K562 (cell line): ENCODE measurements at regions not wholly inside any gene's neighbourhood (a gene's known extent, or its start where the extent isn't known, plus 50 kb on each side); places are given as distances from the start of the nearest gene placed in this dataset.

Source experiments
- ATAC-seq: fragments of 200-7000 bp; cut with Tn5 transposase; 3 replicates; pipeline ENCODE4 v1.9.1; 2020; ENCODE audit warnings: moderate library complexity
- BruUV-seq: library from RNA; stranded (reverse); fragments of 400-500 nt; replicated peaks from 2 replicates; lab custom pipeline; 2021; lab: Mats Ljungman, UMichigan
- CTCF ChIA-PET: fragments of 300-600 bp; formaldehyde crosslinking; extraction: SDS; loops from one replicate; lab custom pipeline; 2021; ENCODE audit warnings: low intra/inter-chr PET ratio; lab: Yijun Ruan, JAX
- POLR2A ChIA-PET: fragments of 300-600, 350-650 bp; sonication (Branson Sonifier 250); formaldehyde crosslinking; extraction: SDS; loops from one replicate; lab custom pipeline; 2021; ENCODE audit warnings: antibody characterized with exemption, inconsistent platforms; lab: Yijun Ruan, JAX
- DNase-seq, 4 experiments: peaks; one replicate each; pipeline versions ENCODE4 v3.0.0 to v3.0.0-alpha.2; 2011 to 2018; ENCODE audit warnings: low spot score in 3 of 4, mixed read lengths in 3 of 4; ENCODE audit errors: extremely low read depth in 1 of 4
- FAIRE-seq: peaks from 2 replicates; lab custom pipeline; 2011; peaks lifted over from hg19 to GRCh38; lab: Jason Lieb, UNC
- H2AFZ ChIP-seq: 2 replicates; pipeline ENCODE4 v1.6.0; 2011; ENCODE audit warnings: low read depth, low read length, control low read depth, inconsistent platforms
- H3K27ac ChIP-seq: fragments of 200-600 bp; 3 replicates; pipeline ENCODE4 v1.8.0; 2011; ENCODE audit warnings: low read depth, mild to moderate bottlenecking, control low read depth, inconsistent platforms, low read length, moderate library complexity, mixed read lengths; ENCODE audit errors: extremely low read depth
- H3K27me3 ChIP-seq, 2 experiments: fragments of 300-600 bp in 1 of 2; 2 replicates in 1 of 2; 3 replicates in 1 of 2; pipeline versions ENCODE4 v1.6.0 to v1.8.0; 2011; ENCODE audit warnings: inconsistent platforms in 2 of 2, low read length in 2 of 2, mild to moderate bottlenecking in 1 of 2, mixed read lengths in 1 of 2, moderate library complexity in 1 of 2; ENCODE audit not compliant: control insufficient read depth in 2 of 2, insufficient read depth in 2 of 2
- H3K36me3 ChIP-seq: fragments of 300-600 bp; 3 replicates; pipeline ENCODE4 v1.8.0; 2011; ENCODE audit warnings: mild to moderate bottlenecking, low read length, inconsistent platforms; ENCODE audit not compliant: control insufficient read depth, insufficient read depth
- H3K4me1 ChIP-seq, 2 experiments: fragments of 200-600 bp in 1 of 2; replicated peaks in 1 of 2; 2 replicates in 1 of 2; 3 replicates in 1 of 2; pipeline versions ENCODE4 v1.5.1 to v1.8.0; 2011; ENCODE audit warnings: inconsistent platforms in 2 of 2, low read length in 2 of 2, mild to moderate bottlenecking in 1 of 2, mixed read lengths in 1 of 2, moderate library complexity in 1 of 2; ENCODE audit not compliant: control insufficient read depth in 2 of 2, insufficient read depth in 2 of 2
- H3K4me2 ChIP-seq: 2 replicates; pipeline ENCODE4 v1.6.1; 2011; ENCODE audit warnings: low read length, control low read depth, inconsistent platforms, mixed read lengths; ENCODE audit not compliant: insufficient read depth
- H3K4me3 ChIP-seq: fragments of 200-600 bp; sonication (generic), shearing (Covaris generic); 2 replicates; pipeline ENCODE4 v1.5.1; 2016; ENCODE audit warnings: control low read depth, inconsistent platforms
- H3K79me2 ChIP-seq: fragments of 200-600 bp; 3 replicates; pipeline ENCODE4 v1.8.0; 2011; ENCODE audit warnings: low read length, inconsistent platforms; ENCODE audit not compliant: control insufficient read depth, insufficient read depth
- H3K9ac ChIP-seq, 2 experiments: 2 replicates each; pipeline versions ENCODE4 v1.6.0 to v1.6.1; 2011; ENCODE audit warnings: low read depth in 2 of 2, low read length in 2 of 2, control low read depth in 1 of 2, inconsistent platforms in 1 of 2, mild to moderate bottlenecking in 1 of 2, mixed read lengths in 1 of 2; ENCODE audit not compliant: insufficient read depth in 1 of 2
- H3K9me1 ChIP-seq: one replicate; pipeline ENCODE4 v1.6.0; 2011; ENCODE audit warnings: inconsistent platforms, mild to moderate bottlenecking, low read length, moderate library complexity; ENCODE audit not compliant: control insufficient read depth, insufficient read depth
- H3K9me3 ChIP-seq: replicated peaks from 2 replicates; pipeline ENCODE4 v1.5.1; 2011; ENCODE audit warnings: low read depth, low read length, inconsistent platforms; ENCODE audit not compliant: control insufficient read depth, insufficient read depth
- H4K20me1 ChIP-seq: replicated peaks from 2 replicates; pipeline ENCODE4 v1.6.1; 2011; ENCODE audit warnings: low read length, inconsistent platforms, mixed read lengths; ENCODE audit not compliant: control insufficient read depth, insufficient read depth
- CCNT2 ChIP-seq: IDR thresholded peaks from 2 replicates; pipeline ENCODE4 v1.6.1; 2011; ENCODE audit warnings: borderline replicate concordance, low read depth, mild to moderate bottlenecking, moderate library complexity, mixed read lengths, low read length; ENCODE audit not compliant: insufficient read length; ENCODE audit errors: extremely low read depth
- CHCHD3 ChIP-seq: fragments of 250-450 bp; sonication (Bioruptor Pico); IDR thresholded peaks from 2 replicates; pipeline ENCODE4 v2.1.2; 2022; ENCODE audit warnings: mild to moderate bottlenecking
- CHD2 ChIP-seq: IDR thresholded peaks from 2 replicates; pipeline ENCODE4 v1.6.1; 2011; ENCODE audit warnings: low read depth, low read length
- DIDO1 ChIP-seq: fragments of 450-650 bp; IDR thresholded peaks from 2 replicates; pipeline ENCODE4 v1.6.1; 2016; ENCODE audit warnings: low read depth, missing biosample characterization, missing genetic modification characterization
- DMBX1 ChIP-seq: fragments of 250-450 bp; sonication (Bioruptor Pico); IDR thresholded peaks from 2 replicates; pipeline ENCODE4 v1.8.0; 2022; ENCODE audit warnings: inconsistent platforms, mild to moderate bottlenecking, moderate library complexity, borderline replicate concordance
- E4F1 ChIP-seq: fragments of 250-450 bp; sonication (Bioruptor Pico); IDR thresholded peaks from 2 replicates; pipeline ENCODE4 v1.5.0; 2021; ENCODE audit warnings: mild to moderate bottlenecking, borderline replicate concordance
- FOXJ3 ChIP-seq: sonication (generic); formaldehyde crosslinking; IDR thresholded peaks from 2 replicates; pipeline ENCODE4 v1.4.0; 2020; ENCODE audit warnings: mild to moderate bottlenecking, missing genetic modification reagents
- KLF16 ChIP-seq: IDR thresholded peaks from 2 replicates; pipeline ENCODE4 v1.6.1; 2016; ENCODE audit warnings: antibody characterized with exemption
- MTA1 ChIP-seq: fragments of 450-650 bp; IDR thresholded peaks from 2 replicates; pipeline ENCODE4 v1.6.1; 2017; ENCODE audit warnings: borderline replicate concordance
- NCOA4 ChIP-seq: fragments of 450-650 bp; IDR thresholded peaks from 2 replicates; pipeline ENCODE4 v1.6.1; 2018; ENCODE audit warnings: mild to moderate bottlenecking; ENCODE audit not compliant: partially characterized antibody
- PHF8 ChIP-seq: fragments of 200-600 bp; sonication (generic); IDR thresholded peaks from 2 replicates; pipeline ENCODE4 v1.6.1; 2012; ENCODE audit warnings: mixed run types, mild to moderate bottlenecking, inconsistent platforms, low read length, moderate library complexity, borderline replicate concordance
- PRMT5 ChIP-seq: sonication (generic); formaldehyde crosslinking; IDR thresholded peaks from 2 replicates; pipeline ENCODE4 v1.5.0; 2020; ENCODE audit warnings: missing genetic modification reagents
- ZNF431 ChIP-seq: sonication (generic); formaldehyde crosslinking; IDR thresholded peaks from 2 replicates; pipeline ENCODE4 v1.8.0; 2022; ENCODE audit warnings: mild to moderate bottlenecking, missing genetic modification reagents
- ZSCAN32 ChIP-seq: fragments of 450-650 bp; formaldehyde crosslinking; IDR thresholded peaks from 2 replicates; pipeline ENCODE4 v1.4.0; 2020; ENCODE audit warnings: mild to moderate bottlenecking, moderate library complexity
- WGBS: fragments of 100-300 bp; shearing (Covaris generic); methylation state at CpG from one replicate; pipeline ENCODE4 v1.1.6; 2016; ENCODE audit warnings: low coverage, mixed read lengths; ENCODE audit not compliant: insufficient coverage; ENCODE audit errors: missing lambda C conversion rate; 5-methylcytosine and 5-hydroxymethylcytosine counted together
- in situ Hi-C: fragments of 300-500 bp; cut with MboI; formaldehyde crosslinking; loops from 4 replicates; pipeline ENCODE4 v1.15.0; 2018; ENCODE audit warnings: inconsistent platforms, mixed read lengths
- intact Hi-C: fragments of 100-400 bp; cut with micrococcal nuclease; formaldehyde crosslinking; loops from 2 replicates; pipeline ENCODE4 v1.14.2; 2022
- TF ChIP-seq, protein P1 (sequence below): sonication (generic); IDR thresholded peaks from 2 replicates; pipeline ENCODE4 v1.6.1; 2016
- TF ChIP-seq, protein P2 (sequence below): sonication (generic); formaldehyde crosslinking; IDR thresholded peaks from 2 replicates; pipeline ENCODE4 v1.8.0; 2023; ENCODE audit warnings: mild to moderate bottlenecking, missing genetic modification reagents

GRCh38 chr10:80771902-80772555, 234.3 kb downstream of the SH2D4B start (continued):
- TF ChIP-seq, protein P1, sequence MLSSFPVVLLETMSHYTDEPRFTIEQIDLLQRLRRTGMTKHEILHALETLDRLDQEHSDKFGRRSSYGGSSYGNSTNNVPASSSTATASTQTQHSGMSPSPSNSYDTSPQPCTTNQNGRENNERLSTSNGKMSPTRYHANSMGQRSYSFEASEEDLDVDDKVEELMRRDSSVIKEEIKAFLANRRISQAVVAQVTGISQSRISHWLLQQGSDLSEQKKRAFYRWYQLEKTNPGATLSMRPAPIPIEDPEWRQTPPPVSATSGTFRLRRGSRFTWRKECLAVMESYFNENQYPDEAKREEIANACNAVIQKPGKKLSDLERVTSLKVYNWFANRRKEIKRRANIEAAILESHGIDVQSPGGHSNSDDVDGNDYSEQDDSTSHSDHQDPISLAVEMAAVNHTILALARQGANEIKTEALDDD, result peak; percentile 91
- TF ChIP-seq, protein P2, sequence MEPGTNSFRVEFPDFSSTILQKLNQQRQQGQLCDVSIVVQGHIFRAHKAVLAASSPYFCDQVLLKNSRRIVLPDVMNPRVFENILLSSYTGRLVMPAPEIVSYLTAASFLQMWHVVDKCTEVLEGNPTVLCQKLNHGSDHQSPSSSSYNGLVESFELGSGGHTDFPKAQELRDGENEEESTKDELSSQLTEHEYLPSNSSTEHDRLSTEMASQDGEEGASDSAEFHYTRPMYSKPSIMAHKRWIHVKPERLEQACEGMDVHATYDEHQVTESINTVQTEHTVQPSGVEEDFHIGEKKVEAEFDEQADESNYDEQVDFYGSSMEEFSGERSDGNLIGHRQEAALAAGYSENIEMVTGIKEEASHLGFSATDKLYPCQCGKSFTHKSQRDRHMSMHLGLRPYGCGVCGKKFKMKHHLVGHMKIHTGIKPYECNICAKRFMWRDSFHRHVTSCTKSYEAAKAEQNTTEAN, result no peak
- no peak for TF ChIP-seq ZSCAN32 (CRISPR knock-in tag)

DNA sequence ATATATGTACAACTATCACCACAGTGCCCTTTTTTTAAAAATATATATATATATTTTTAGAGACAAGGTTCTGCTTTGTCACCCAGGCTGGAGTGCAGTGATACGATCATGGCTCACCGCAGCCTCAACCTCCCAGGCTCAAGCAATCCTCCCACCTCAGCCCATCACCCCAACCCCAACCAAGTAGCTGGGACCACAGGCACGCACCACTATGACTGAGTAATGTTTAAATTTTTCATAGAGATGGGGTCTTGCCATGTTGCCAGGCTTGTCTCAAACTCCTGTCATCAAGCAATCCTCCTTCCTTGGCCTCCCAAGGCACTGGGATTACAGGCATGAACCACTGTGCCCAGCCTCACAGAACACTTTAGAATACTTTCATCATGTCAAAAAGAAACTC, 234.9 kb downstream of the SH2D4B start:
- 0 out of 4 replicates have a peak overlapping the region, but pooled peaks have one; percentile 1 to 19 for H3K9ac ChIP-seq
- H3K4me3 ChIP-seq, result no peak overlapping the region
- H4K20me1 ChIP-seq, result no peaks in the 10 kb centered on the region
- DNase-seq (peak in 3 of 4 experiments; percentile 38 to 86 (median 41)), ATAC-seq (peak; percentile 70), FAIRE-seq (peak; percentile 70)
- no peaks in the 10 kb centered on the region for H3K36me3 ChIP-seq
- H3K27me3 ChIP-seq, result no peaks in the 10 kb centered on the region
- ChIA-PET CTCF (no interaction called here), POLR2A (interaction anchor here (0.8 kb wide), 1 partner anchor 56 kb away, joined by 3 read pairs; no protein-coding TSS in a partner anchor)
- intact Hi-C loops, result loop anchor here (2.0 kb wide), 1 partner anchor 32 kb away; no protein-coding TSS in a partner anchor
- peak overlapping the region; percentile 74 for H3K27ac ChIP-seq
- in situ Hi-C loops, result no loop called here
- H3K79me2 ChIP-seq, result no peaks in the 10 kb centered on the region
- BruUV-seq, result no TSS peak
- peak overlapping the region; percentile 73 for H2AFZ ChIP-seq
- peaks cover 19 to 52% of the 10 kb centered on the region in 2 experiments for H3K4me1 ChIP-seq
- H3K4me2 ChIP-seq, result peak overlapping the region; percentile 26; the same call in 1 of the 2 replicates
- H3K9me1 ChIP-seq, result no peaks in the 10 kb centered on the region
- 0% methylated on average over 3 of the region's 3 CpGs for WGBS
- no peaks in the 10 kb centered on the region for H3K9me3 ChIP-seq
- TF ChIP-seq E4F1, result no peak
- TF ChIP-seq FOXJ3 (CRISPR knock-in tag), result no peak
- TF ChIP-seq PRMT5 (CRISPR knock-in tag), result no peak
- no peak for TF ChIP-seq PHF8
- TF ChIP-seq CHCHD3, result no peak
- TF ChIP-seq NCOA4, result no peak
- TF ChIP-seq CHD2, result no peak
- peak; percentile 47; the same call in 1 of the 2 replicates for TF ChIP-seq MTA1
- TF ChIP-seq ZNF431 (CRISPR knock-in tag), result no peak
- peak; percentile 89 for TF ChIP-seq KLF16
- TF ChIP-seq CCNT2, result peak; percentile 50
- TF ChIP-seq DIDO1 (tag), result no peak
- peak; percentile 32; the same call in 1 of the 2 replicates for TF ChIP-seq DMBX1
